H1 (cell line): ENCODE measurements at regions not wholly inside any gene's neighbourhood (a gene's known extent, or its start where the extent isn't known, plus 50 kb on each side); places are given as distances from the start of the nearest gene placed in this dataset.

ENCODE experiments used
- CTCF ChIA-PET: fragments of 300-600 bp; sonication (Branson Sonifier 250); formaldehyde crosslinking; loops from one replicate; lab custom pipeline; 2021; ENCODE audit not compliant: partially characterized antibody; lab: Charles Lee
- POLR2A ChIA-PET: fragments of 300-600 bp; sonication (Branson Sonifier 250); formaldehyde crosslinking; loops from one replicate; lab custom pipeline; 2021; ENCODE audit warnings: inconsistent platforms; ENCODE audit not compliant: partially characterized antibody; lab: Charles Lee
- DNase-seq, 2 experiments: peaks; one replicate each; pipeline versions ENCODE4 v3.0.0 to v3.0.0-alpha.2; 2010 to 2022; ENCODE audit warnings: low spot score in 2 of 2, low read depth in 1 of 2, mixed read lengths in 1 of 2
- FAIRE-seq: peaks from 2 replicates; lab custom pipeline; 2011; peaks lifted over from hg19 to GRCh38; lab: Jason Lieb, UNC
- H2AFZ ChIP-seq: 2 replicates; pipeline ENCODE4 v1.8.1; 2012; ENCODE audit warnings: low read length, inconsistent platforms
- H2AK5ac ChIP-seq: 2 replicates; pipeline ENCODE4 v1.6.1; 2013; ENCODE audit warnings: low read depth, low read length
- H2BK120ac ChIP-seq: replicated peaks from 2 replicates; pipeline ENCODE3; 2013; ENCODE audit warnings: low read depth, low read length, inconsistent platforms
- H2BK12ac ChIP-seq: 2 replicates; pipeline ENCODE4 v1.6.1; 2013; ENCODE audit warnings: low read depth, low read length
- H2BK15ac ChIP-seq: 2 replicates; pipeline ENCODE4 v1.6.1; 2013; ENCODE audit warnings: low read length
- H2BK20ac ChIP-seq: 2 replicates; pipeline ENCODE4 v1.6.1; 2013; ENCODE audit warnings: low read length
- H2BK5ac ChIP-seq: 2 replicates; pipeline ENCODE4 v1.6.1; 2013; ENCODE audit warnings: low read depth, low read length
- H3K14ac ChIP-seq: 2 replicates; pipeline ENCODE4 v1.6.1; 2013; ENCODE audit warnings: inconsistent platforms; ENCODE audit not compliant: insufficient read length
- H3K18ac ChIP-seq: 2 replicates; pipeline ENCODE4 v1.6.1; 2013; ENCODE audit warnings: low read length; ENCODE audit errors: extremely low read depth
- H3K23ac ChIP-seq: 2 replicates; pipeline ENCODE4 v1.6.1; 2013; ENCODE audit warnings: inconsistent platforms; ENCODE audit not compliant: insufficient read length
- H3K23me2 ChIP-seq: 2 replicates; pipeline ENCODE4 v1.6.1; 2013; ENCODE audit warnings: low read depth, low read length
- H3K27ac ChIP-seq: 2 replicates; pipeline ENCODE4 v1.6.1; 2011; ENCODE audit warnings: low read depth, low read length, inconsistent platforms
- H3K27me3 ChIP-seq, 4 experiments: replicated peaks in 1 of 4; 1 replicate in 1 of 4; 2 replicates in 3 of 4; pipeline versions ENCODE4 v1.6.1 to v1.8.1; 2011 to 2013; ENCODE audit warnings: low read length in 3 of 4, mild to moderate bottlenecking in 3 of 4, inconsistent platforms in 2 of 4, mixed read lengths in 2 of 4, moderate library complexity in 1 of 4; ENCODE audit not compliant: control insufficient read depth in 3 of 4, insufficient read depth in 3 of 4; ENCODE audit errors: extremely low read depth in 1 of 4
- H3K36me3 ChIP-seq, 4 experiments: 2 replicates each; pipeline versions ENCODE4 v1.6.1 to v1.8.1; 2011 to 2013; ENCODE audit warnings: mild to moderate bottlenecking in 4 of 4, low read length in 3 of 4, moderate library complexity in 2 of 4, control low read depth in 1 of 4, inconsistent platforms in 1 of 4; ENCODE audit not compliant: insufficient read depth in 4 of 4, control insufficient read depth in 2 of 4
- H3K4ac ChIP-seq: replicated peaks from 2 replicates; pipeline ENCODE3; 2013; ENCODE audit warnings: low read length, low read depth, mixed read lengths, inconsistent platforms; ENCODE audit not compliant: insufficient read length
- H3K4me1 ChIP-seq, 4 experiments: replicated peaks in 1 of 4; 1 replicate in 1 of 4; 2 replicates in 3 of 4; pipeline versions ENCODE4 v1.6.1 to v1.8.1; 2011 to 2013; ENCODE audit warnings: low read length in 3 of 4, inconsistent platforms in 2 of 4, mixed read lengths in 1 of 4; ENCODE audit not compliant: insufficient read depth in 4 of 4, control insufficient read depth in 3 of 4
- H3K4me2 ChIP-seq, 2 experiments: 2 replicates each; pipeline versions ENCODE4 v1.6.1 to v1.8.1; 2011 to 2013; ENCODE audit warnings: low read depth in 2 of 2, low read length in 2 of 2, control low read depth in 1 of 2, inconsistent platforms in 1 of 2, mild to moderate bottlenecking in 1 of 2; ENCODE audit not compliant: insufficient read depth in 1 of 2
- H3K4me3 ChIP-seq, 4 experiments: fragments of 200-600, 300-600 bp in 1 of 4; sonication (generic), shearing (Covaris generic), sonication (Bioruptor Twin) in 1 of 4; 2 replicates each; pipeline versions ENCODE4 v1.5.1 to v1.8.1; 2011 to 2016; ENCODE audit warnings: low read length in 4 of 4, low read depth in 3 of 4, control low read depth in 2 of 4, inconsistent platforms in 2 of 4, mild to moderate bottlenecking in 2 of 4, mixed read lengths in 1 of 4, moderate library complexity in 1 of 4; ENCODE audit not compliant: insufficient read depth in 2 of 4; ENCODE audit errors: extremely low read depth in 1 of 4
- H3K56ac ChIP-seq: replicated peaks from 2 replicates; pipeline ENCODE3; 2013; ENCODE audit warnings: low read depth, mild to moderate bottlenecking, mixed read lengths, low read length, inconsistent platforms; ENCODE audit not compliant: insufficient read length
- H3K79me1 ChIP-seq: 2 replicates; pipeline ENCODE4 v1.6.1; 2013; ENCODE audit warnings: low read depth, low read length, control low read depth
- H3K79me2 ChIP-seq, 2 experiments: 2 replicates each; pipeline versions ENCODE4 v1.6.1 to v1.8.1; 2012 to 2013; ENCODE audit warnings: low read length in 2 of 2, mild to moderate bottlenecking in 2 of 2, inconsistent platforms in 1 of 2; ENCODE audit not compliant: insufficient read depth in 2 of 2, control insufficient read depth in 1 of 2
- H3K9ac ChIP-seq, 4 experiments: replicated peaks in 1 of 4; 1 replicate in 1 of 4; 2 replicates in 3 of 4; pipeline versions ENCODE4 v1.6.1 to v1.8.1; 2011 to 2013; ENCODE audit warnings: low read depth in 3 of 4, low read length in 3 of 4, control low read depth in 2 of 4, mild to moderate bottlenecking in 2 of 4, moderate library complexity in 2 of 4, inconsistent platforms in 1 of 4; ENCODE audit errors: extremely low read depth in 1 of 4
- H3K9me3 ChIP-seq, 2 experiments: 2 replicates each; pipeline versions ENCODE4 v1.6.1 to v1.8.1; 2012 to 2013; ENCODE audit warnings: mild to moderate bottlenecking in 2 of 2, moderate library complexity in 2 of 2, control low read depth in 1 of 2, inconsistent platforms in 1 of 2, low read depth in 1 of 2, low read length in 1 of 2, mixed read lengths in 1 of 2; ENCODE audit not compliant: insufficient read depth in 2 of 2
- H4K20me1 ChIP-seq, 2 experiments: replicated peaks in 1 of 2; 2 replicates each; pipeline versions ENCODE3 to v1.8.1; 2011 to 2013; ENCODE audit warnings: inconsistent platforms in 2 of 2, low read length in 2 of 2, mild to moderate bottlenecking in 1 of 2; ENCODE audit not compliant: insufficient read depth in 2 of 2, control insufficient read depth in 1 of 2
- H4K5ac ChIP-seq: 2 replicates; pipeline ENCODE4 v1.6.1; 2013; ENCODE audit warnings: low read length, low read depth, mixed read lengths, inconsistent platforms; ENCODE audit not compliant: insufficient read length
- H4K8ac ChIP-seq: 2 replicates; pipeline ENCODE4 v1.8.0; 2013; ENCODE audit warnings: mild to moderate bottlenecking, moderate library complexity, low read length, inconsistent platforms; ENCODE audit not compliant: insufficient read depth; ENCODE audit errors: extremely low read depth
- H4K91ac ChIP-seq: replicated peaks from 2 replicates; pipeline ENCODE3; 2013; ENCODE audit warnings: low read length, mixed read lengths, inconsistent platforms; ENCODE audit not compliant: insufficient read length
- BCL11A ChIP-seq, 2 experiments: IDR thresholded peaks; one replicate each; pipeline ENCODE4 v1.6.1; 2011; ENCODE audit warnings: low read depth in 2 of 2, low read length in 2 of 2, mild to moderate bottlenecking in 2 of 2
- CBX5 ChIP-seq: fragments of 300-800, 300-1000 bp; sonication (generic); IDR thresholded peaks from 2 replicates; pipeline ENCODE4 v1.7.1; 2016; ENCODE audit warnings: antibody characterized with exemption, low read length, low read depth
- SUZ12 ChIP-seq: fragments of 200-600 bp; sonication (generic); IDR thresholded peaks from 2 replicates; pipeline ENCODE4 v1.6.1; 2012; ENCODE audit warnings: mild to moderate bottlenecking, inconsistent platforms, low read length, moderate library complexity, mixed read lengths
- TEAD4 ChIP-seq: IDR thresholded peaks from 2 replicates; pipeline ENCODE4 v1.6.1; 2012; ENCODE audit warnings: low read depth, low read length, inconsistent platforms, mixed read lengths
- WGBS, 2 experiments: shearing (Covaris generic) in 1 of 2; methylation state at CpG; one replicate each; pipeline versions ENCODE4 v1.1.6 to v1.1.7; 2013 to 2015; ENCODE audit warnings: low lambda C conversion rate in 2 of 2, mixed read lengths in 2 of 2, inconsistent platforms in 1 of 2, low coverage in 1 of 2, missing lambda C conversion rate in 1 of 2; ENCODE audit not compliant: insufficient replicate concordance in 2 of 2, insufficient coverage in 1 of 2, insufficient read length in 1 of 2; ENCODE audit errors: extremely low coverage in 1 of 2, missing lambda C conversion rate in 1 of 2; 5-methylcytosine and 5-hydroxymethylcytosine counted together

DNA sequence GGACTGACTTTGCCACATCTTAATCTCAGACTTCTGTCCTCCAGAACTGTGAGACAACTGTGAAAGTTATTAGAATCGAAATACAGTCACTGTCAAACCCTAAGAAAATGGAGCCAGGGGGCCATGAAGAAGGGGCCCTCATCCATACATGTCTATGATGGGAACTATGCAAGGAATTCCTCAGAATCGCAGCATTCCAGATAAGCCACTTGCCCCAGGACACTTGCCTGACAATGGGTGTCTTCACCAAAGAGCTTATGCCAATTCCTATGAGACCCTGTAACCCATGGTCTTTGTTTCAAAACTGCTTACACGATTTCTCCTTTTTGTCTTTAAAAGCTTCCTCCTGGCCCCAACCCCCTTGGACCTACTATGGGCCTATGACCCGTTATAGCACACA is 90.4 kb upstream of the FOXP4 start:
- no peak overlapping the region for H3K9ac ChIP-seq
- no peaks in the 10 kb centered on the region for H3K79me2 ChIP-seq
- H2AFZ ChIP-seq, result no peak overlapping the region
- DNase-seq (no peak), FAIRE-seq (no peak)
- peaks cover 12% of the 10 kb centered on the region; the same call in 1 of the 2 replicates for H3K23me2 ChIP-seq
- 55% methylated on average over 4 of the region's 4 CpGs; no CpG with 5 or more reads in 1 of the 2 experiments for WGBS, 2 experiments
- H2BK5ac ChIP-seq, result no peak overlapping the region
- H2BK120ac ChIP-seq, result no peak overlapping the region
- no peak overlapping the region for H3K27ac ChIP-seq
- ChIA-PET CTCF (interaction anchor here (0.7 to 19.6 kb wide), 22 partner anchors 9 to 1987 kb away, joined by 3 to 239 read pairs (median 5); no protein-coding TSS in a partner anchor), POLR2A (interaction anchor here (0.6 to 2.6 kb wide), 5 partner anchors 8 to 205 kb away, joined by 3 to 18 read pairs (median 3); no protein-coding TSS in a partner anchor)
- TF ChIP-seq TEAD4 (peak; percentile 57), CBX5 (no peak), SUZ12 (no peak), BCL11A (IDR thresholded peaks at IDR 0.05; ENCODE audit: low read depth in 2 of 2, low read length in 2 of 2) (no peak)
- no peak overlapping the region for H4K8ac ChIP-seq
- H3K4me3 ChIP-seq, result no peak overlapping the region
- H2BK12ac ChIP-seq, result peak overlapping the region; percentile 93; the same call in 1 of the 2 replicates
- H3K27me3 ChIP-seq, result peaks cover 0 to 8% (median 0%) of the 10 kb centered on the region in 4 experiments; a peak in 4 of 7 replicates
- H3K9me3 ChIP-seq, result no peaks in the 10 kb centered on the region
- no peak overlapping the region for H4K5ac ChIP-seq
- H3K79me1 ChIP-seq, result no peaks in the 10 kb centered on the region
- no peak overlapping the region for H3K18ac ChIP-seq
- no peaks in the 10 kb centered on the region for H3K36me3 ChIP-seq
- 0 out of 4 replicates have a peak overlapping the region, but pooled peaks of 1 of the 2 experiments have one; percentile 22 for H3K4me2 ChIP-seq
- no peak overlapping the region for H3K23ac ChIP-seq
- H3K14ac ChIP-seq, result no peak overlapping the region
- H2BK15ac ChIP-seq, result no peak overlapping the region
- H2AK5ac ChIP-seq, result 0 out of 2 replicates have a peak overlapping the region, but pooled peaks have one; percentile 17
- no peak overlapping the region for H2BK20ac ChIP-seq
- H3K56ac ChIP-seq, result no peak overlapping the region
- H4K91ac ChIP-seq, result no peak overlapping the region
- no peak overlapping the region for H3K4ac ChIP-seq
- H3K4me1 ChIP-seq, result peaks cover 5 to 15% (median 8%) of the 10 kb centered on the region in 4 experiments
- peaks cover 0 to 6% of the 10 kb centered on the region in 2 experiments for H4K20me1 ChIP-seq
